Activated T-helper 2 cell treated with anti-CD3 and anti-CD28 coated beads, Interferon-gamma antibody, Interleukin-2, Interleukin-4, amounts not matched to agents 10 μg/mL and 5 μg/mL and 100 μg/mL, durations not matched to agents 14 hours and 24 hours and 36 hours (primary cell): ENCODE measurements at regions not wholly inside any gene's neighbourhood (a gene's known extent, or its start where the extent isn't known, plus 50 kb on each side); places are given as distances from the start of the nearest gene placed in this dataset.
"Not testable (repeated sequence)": the region's sequence is repeated elsewhere in the genome, so short reads cannot be mapped to it uniquely, and the experiment has no call there.

Source experiments
- DNase-seq: peaks from one replicate; pipeline ENCODE4 v3.0.0; 2021; ENCODE audit warnings: low spot score
- H3K27ac Mint-ChIP-seq: one replicate; pipeline ENCODE4 v1.8.0; 2021; ENCODE audit warnings: mixed read lengths
- H3K27me3 Mint-ChIP-seq: one replicate; pipeline ENCODE4 v1.8.0; 2021; ENCODE audit warnings: low read depth, mixed read lengths
- H3K36me3 Mint-ChIP-seq: one replicate; pipeline ENCODE4 v1.8.0; 2021; ENCODE audit warnings: low read depth, mixed read lengths
- H3K4me1 Mint-ChIP-seq: one replicate; pipeline ENCODE4 v1.8.0; 2021; ENCODE audit warnings: low read depth, mixed read lengths
- H3K4me3 Mint-ChIP-seq: one replicate; pipeline ENCODE4 v1.8.0; 2021; ENCODE audit warnings: low read depth, mild to moderate bottlenecking, moderate library complexity, mixed read lengths
- H3K9me3 Mint-ChIP-seq: one replicate; pipeline ENCODE4 v1.8.0; 2021; ENCODE audit warnings: mixed read lengths
- intact Hi-C: fragments of 100-400 bp; cut with micrococcal nuclease; formaldehyde crosslinking; loops from one replicate; pipeline ENCODE4 v1.15.1; 2023

- H3K9me3 Mint-ChIP-seq: no peaks in the 10 kb centered on the region
- H3K4me3 Mint-ChIP-seq: no peak overlapping the region
- H3K27ac Mint-ChIP-seq: no peak overlapping the region
Measured at GRCh38 chr5:131042021-131042789, 122.9 kb downstream of the HINT1 start.

GRCh38 chr5:131023498-131023865, 141.6 kb downstream of the HINT1 start:
- Mint-ChIP-seq H3K9me3 (no peaks in the 10 kb centered on the region), H3K4me3 (no peak overlapping the region), H3K27ac (no peak overlapping the region), H3K4me1 (no peaks in the 10 kb centered on the region), H3K27me3 (peaks cover 5% of the 10 kb centered on the region), H3K36me3 (no peaks in the 10 kb centered on the region)
- no peak for DNase-seq
- intact Hi-C loops: no loop called here

More at GRCh38 chr5:131042021-131042789, 122.9 kb downstream of the HINT1 start:
- DNase-seq: no peak
- peaks cover 3% of the 10 kb centered on the region for H3K27me3 Mint-ChIP-seq
- H3K36me3 Mint-ChIP-seq: no peaks in the 10 kb centered on the region
- intact Hi-C loops: no loop called here
- H3K4me1 Mint-ChIP-seq: no peaks in the 10 kb centered on the region

- Mint-ChIP-seq H3K9me3 (no peaks in the 10 kb centered on the region), H3K4me1 (no peaks in the 10 kb centered on the region), H3K27ac (no peak overlapping the region), H3K36me3 (no peaks in the 10 kb centered on the region), H3K4me3 (no peak overlapping the region), H3K27me3 (peaks cover 5% of the 10 kb centered on the region)
- DNase-seq: no peak
- intact Hi-C loops: no loop called here
Measured at GRCh38 chr5:131022811-131023497, 142.1 kb downstream of the HINT1 start.

GRCh38 chr5:131021646-131022045, 143.4 kb downstream of the HINT1 start:
- Mint-ChIP-seq H3K36me3 (no peaks in the 10 kb centered on the region), H3K27me3 (peaks cover 5% of the 10 kb centered on the region), H3K4me3 (no peak overlapping the region), H3K9me3 (no peaks in the 10 kb centered on the region), H3K4me1 (peaks cover 4% of the 10 kb centered on the region), H3K27ac (no peak overlapping the region)
- intact Hi-C loops: no loop called here
- no peak for DNase-seq

- Mint-ChIP-seq H3K4me3 (no peak overlapping the region), H3K27ac (no peak overlapping the region), H3K27me3 (peaks cover 6% of the 10 kb centered on the region), H3K9me3 (no peaks in the 10 kb centered on the region), H3K4me1 (peaks cover 5% of the 10 kb centered on the region), H3K36me3 (no peaks in the 10 kb centered on the region)
- intact Hi-C loops: no loop called here
- no peak for DNase-seq
Measured at GRCh38 chr5:131019601-131020315, 145.3 kb downstream of the HINT1 start.

- no peak overlapping the region for H3K27ac Mint-ChIP-seq
Measured at GRCh38 chr5:131019111-131019510, 145.9 kb downstream of the HINT1 start.

GRCh38 chr5:131008329-131008728, 156.7 kb downstream of the HINT1 start:
- DNase-seq: no peak
- H3K27me3 Mint-ChIP-seq: peaks cover 20% of the 10 kb centered on the region
- no peak overlapping the region for H3K4me3 Mint-ChIP-seq
- H3K4me1 Mint-ChIP-seq: no peaks in the 10 kb centered on the region
- no peak overlapping the region for H3K27ac Mint-ChIP-seq
- intact Hi-C loops: no loop called here
- no peaks in the 10 kb centered on the region for H3K36me3 Mint-ChIP-seq
- H3K9me3 Mint-ChIP-seq: no peaks in the 10 kb centered on the region

More at GRCh38 chr5:131019111-131019510, 145.9 kb downstream of the HINT1 start:
- no peak overlapping the region for H3K4me3 Mint-ChIP-seq
- H3K36me3 Mint-ChIP-seq: no peaks in the 10 kb centered on the region
- no peak for DNase-seq
- peaks cover 6% of the 10 kb centered on the region for H3K27me3 Mint-ChIP-seq
- H3K9me3 Mint-ChIP-seq: no peaks in the 10 kb centered on the region
- H3K4me1 Mint-ChIP-seq: peaks cover 5% of the 10 kb centered on the region
- intact Hi-C loops: no loop called here

GRCh38 chr5:131005963-131006684, 158.9 kb downstream of the HINT1 start:
- no peak for DNase-seq
- no peak overlapping the region for H3K27ac Mint-ChIP-seq
- H3K9me3 Mint-ChIP-seq: no peaks in the 10 kb centered on the region
- no peaks in the 10 kb centered on the region for H3K4me1 Mint-ChIP-seq
- H3K36me3 Mint-ChIP-seq: no peaks in the 10 kb centered on the region
- H3K4me3 Mint-ChIP-seq: no peak overlapping the region
- intact Hi-C loops: no loop called here
- peaks cover 13% of the 10 kb centered on the region for H3K27me3 Mint-ChIP-seq

GRCh38 chr5:131001507-131001906, 163.5 kb downstream of the HINT1 start:
- Mint-ChIP-seq H3K4me1 (no peaks in the 10 kb centered on the region), H3K27me3 (peaks cover 8% of the 10 kb centered on the region), H3K9me3 (no peaks in the 10 kb centered on the region), H3K4me3 (no peak overlapping the region), H3K27ac (no peak overlapping the region), H3K36me3 (no peaks in the 10 kb centered on the region)
- intact Hi-C loops: no loop called here
- no peak for DNase-seq

GRCh38 chr5:131000289-131000688, 164.8 kb downstream of the HINT1 start:
- H3K4me3 Mint-ChIP-seq: no peak overlapping the region
- H3K4me1 Mint-ChIP-seq: no peaks in the 10 kb centered on the region
- no peak for DNase-seq
- no peaks in the 10 kb centered on the region for H3K9me3 Mint-ChIP-seq
- peaks cover 8% of the 10 kb centered on the region for H3K27me3 Mint-ChIP-seq
- no peaks in the 10 kb centered on the region for H3K36me3 Mint-ChIP-seq
- intact Hi-C loops: no loop called here
- H3K27ac Mint-ChIP-seq: no peak overlapping the region

GRCh38 chr5:130996720-130997119, 168.3 kb downstream of the HINT1 start:
- H3K9me3 Mint-ChIP-seq, DNase-seq, H3K36me3 Mint-ChIP-seq, intact Hi-C loops, H3K27me3 Mint-ChIP-seq, H3K4me1 Mint-ChIP-seq, H3K4me3 Mint-ChIP-seq, H3K27ac Mint-ChIP-seq: not testable (repeated sequence)

- no peak overlapping the region for H3K27ac Mint-ChIP-seq
- H3K4me3 Mint-ChIP-seq: no peak overlapping the region
- no peaks in the 10 kb centered on the region for H3K36me3 Mint-ChIP-seq
- no peaks in the 10 kb centered on the region for H3K9me3 Mint-ChIP-seq
- DNase-seq: no peak
- no peaks in the 10 kb centered on the region for H3K4me1 Mint-ChIP-seq
- peaks cover 9% of the 10 kb centered on the region for H3K27me3 Mint-ChIP-seq
- intact Hi-C loops: no loop called here
Measured at GRCh38 chr5:130995851-130996250, 169.2 kb downstream of the HINT1 start.

GRCh38 chr5:130995254-130995515, 169.9 kb downstream of the HINT1 start:
- Mint-ChIP-seq H3K4me3 (no peak overlapping the region), H3K4me1 (no peaks in the 10 kb centered on the region), H3K36me3 (no peaks in the 10 kb centered on the region), H3K9me3 (no peaks in the 10 kb centered on the region), H3K27ac (no peak overlapping the region), H3K27me3 (peaks cover 4% of the 10 kb centered on the region)
- intact Hi-C loops: no loop called here
- DNase-seq: no peak
